ENCODE measurements at regions not wholly inside any gene's neighbourhood (a gene's known extent, or its start where the extent isn't known, plus 50 kb on each side); places are given as distances from the start of the nearest gene placed in this dataset.
"Not testable (repeated sequence)": the region's sequence is repeated elsewhere in the genome, so short reads cannot be mapped to it uniquely, and the experiment has no call there.

- Histone ChIP-seq H3K27me3 (no peaks in the 10 kb centered on the region), H3K9me3 (no peaks in the 10 kb centered on the region), H3K36me3 (no peaks in the 10 kb centered on the region), H3K4me3 (no peak overlapping the region)
- DNase-seq = no peak
These were observed 64.5 kb upstream of the TNFAIP3 start for GRCh38 chr6:137802408-137803182.

- no peak for DNase-seq
- Histone ChIP-seq H3K27me3 (no peaks in the 10 kb centered on the region), H3K36me3 (no peaks in the 10 kb centered on the region), H3K9me3 (no peaks in the 10 kb centered on the region), H3K4me3 (no peak overlapping the region)
These were observed 62.4 kb upstream of the TNFAIP3 start for GRCh38 chr6:137804637-137805036.

GRCh38 chr6:137805622-137806021 lies 61.4 kb upstream of the TNFAIP3 start:
- Histone ChIP-seq H3K9me3 (no peaks in the 10 kb centered on the region), H3K27me3 (no peaks in the 10 kb centered on the region), H3K4me3 (no peak overlapping the region), H3K36me3 (no peaks in the 10 kb centered on the region)
- DNase-seq = no peak

GRCh38 chr6:137806914-137807682 lies 60.0 kb upstream of the TNFAIP3 start:
- Histone ChIP-seq H3K9me3 (no peaks in the 10 kb centered on the region), H3K27me3 (no peaks in the 10 kb centered on the region; the same call in 1 of the 2 replicates), H3K4me3 (no peak overlapping the region), H3K36me3 (no peaks in the 10 kb centered on the region)
- DNase-seq = no peak

- Histone ChIP-seq H3K36me3 (no peaks in the 10 kb centered on the region), H3K4me3 (no peak overlapping the region), H3K9me3 (no peaks in the 10 kb centered on the region), H3K27me3 (no peaks in the 10 kb centered on the region; the same call in 1 of the 2 replicates)
- peak; percentile 3 for DNase-seq
These were observed 58.9 kb upstream of the TNFAIP3 start for GRCh38 chr6:137808191-137808590.

- H3K9me3 ChIP-seq = no peaks in the 10 kb centered on the region
- no peak overlapping the region for H3K4me3 ChIP-seq
- DNase-seq = no peak
- H3K27me3 ChIP-seq = no peaks in the 10 kb centered on the region; the same call in 1 of the 2 replicates
- no peaks in the 10 kb centered on the region for H3K36me3 ChIP-seq
These were observed 58.2 kb upstream of the TNFAIP3 start for GRCh38 chr6:137808836-137809315.

GRCh38 chr6:137809895-137810553 lies 57.0 kb upstream of the TNFAIP3 start:
- H3K4me3 ChIP-seq, H3K9me3 ChIP-seq, H3K36me3 ChIP-seq, H3K27me3 ChIP-seq, DNase-seq: not testable (repeated sequence)

- no peaks in the 10 kb centered on the region for H3K36me3 ChIP-seq
- no peak overlapping the region for H3K4me3 ChIP-seq
These were observed 56.4 kb upstream of the TNFAIP3 start for GRCh38 chr6:137810554-137811120.

GRCh38 chr6:137811121-137811915 lies 55.7 kb upstream of the TNFAIP3 start:
- no peaks in the 10 kb centered on the region for H3K36me3 ChIP-seq
- no peaks in the 10 kb centered on the region for H3K9me3 ChIP-seq
- DNase-seq = peak; percentile 72
- H3K27me3 ChIP-seq = no peaks in the 10 kb centered on the region; the same call in 1 of the 2 replicates
- H3K4me3 ChIP-seq = peak overlapping the region; percentile 5; the same call in 1 of the 2 replicates

More at GRCh38 chr6:137810554-137811120, 56.4 kb upstream of the TNFAIP3 start:
- Histone ChIP-seq H3K9me3 (no peaks in the 10 kb centered on the region), H3K27me3 (no peaks in the 10 kb centered on the region; the same call in 1 of the 2 replicates)
- no peak for DNase-seq

GRCh38 chr6:137811916-137812553 lies 55.0 kb upstream of the TNFAIP3 start:
- no peak for DNase-seq
- Histone ChIP-seq H3K9me3 (no peaks in the 10 kb centered on the region), H3K4me3 (no peak overlapping the region), H3K27me3 (no peaks in the 10 kb centered on the region; the same call in 1 of the 2 replicates), H3K36me3 (no peaks in the 10 kb centered on the region)

GRCh38 chr6:137813308-137813970 lies 53.6 kb upstream of the TNFAIP3 start:
- Histone ChIP-seq H3K27me3 (no peaks in the 10 kb centered on the region; the same call in 1 of the 2 replicates), H3K9me3 (no peaks in the 10 kb centered on the region), H3K36me3 (no peaks in the 10 kb centered on the region), H3K4me3 (no peak overlapping the region)
- DNase-seq = no peak

- not testable (repeated sequence) for H3K36me3 ChIP-seq, H3K4me3 ChIP-seq, H3K27me3 ChIP-seq, H3K9me3 ChIP-seq, DNase-seq
These were observed 53.0 kb upstream of the TNFAIP3 start for GRCh38 chr6:137814030-137814429.

GRCh38 chr6:137815692-137816091 lies 51.4 kb upstream of the TNFAIP3 start:
- no peaks in the 10 kb centered on the region; the same call in 1 of the 2 replicates for H3K27me3 ChIP-seq
- no peaks in the 10 kb centered on the region for H3K9me3 ChIP-seq
- no peaks in the 10 kb centered on the region for H3K36me3 ChIP-seq
- no peak overlapping the region for H3K4me3 ChIP-seq
- no peak for DNase-seq

- no peak for DNase-seq
- no peaks in the 10 kb centered on the region; the same call in 1 of the 2 replicates for H3K27me3 ChIP-seq
- H3K9me3 ChIP-seq = no peaks in the 10 kb centered on the region
- no peaks in the 10 kb centered on the region for H3K36me3 ChIP-seq
- H3K4me3 ChIP-seq = no peak overlapping the region
These were observed 50.9 kb upstream of the TNFAIP3 start for GRCh38 chr6:137816133-137816579.

Measured in MG63 (cell line).